ENCODE measurements at regions not wholly inside any gene's neighbourhood (a gene's known extent, or its start where the extent isn't known, plus 50 kb on each side); places are given as distances from the start of the nearest gene placed in this dataset.

GRCh38 chr6:142551274-142551811, 249.5 kb downstream of the ADGRG6 start:
- DNase-seq (ENCODE audit: low read depth): no peak
- TF ChIP-seq CTCF (IDR thresholded peaks at IDR 0.05; ENCODE audit: insufficient read depth, low read depth, low read length): no peak
- H3K4me3 ChIP-seq (ENCODE audit: low read depth, low read length): no peak overlapping the region

- no peak for TF ChIP-seq CTCF (IDR thresholded peaks at IDR 0.05; ENCODE audit: insufficient read depth, low read depth, low read length)
- no peak overlapping the region for H3K4me3 ChIP-seq (ENCODE audit: low read depth, low read length)
- no peak for DNase-seq (ENCODE audit: low read depth)
Measured at GRCh38 chr6:142558786-142559185, 257.0 kb downstream of the ADGRG6 start.

GRCh38 chr6:142561511-142562265, 259.9 kb downstream of the ADGRG6 start:
- DNase-seq (ENCODE audit: low read depth): no peak
- no peak for TF ChIP-seq CTCF (IDR thresholded peaks at IDR 0.05; ENCODE audit: insufficient read depth, low read depth, low read length)
- no peak overlapping the region for H3K4me3 ChIP-seq (ENCODE audit: low read depth, low read length)

GRCh38 chr6:142562865-142563264, 261.1 kb downstream of the ADGRG6 start:
- H3K4me3 ChIP-seq (ENCODE audit: low read depth, low read length): no peak overlapping the region
- no peak for DNase-seq (ENCODE audit: low read depth)
- TF ChIP-seq CTCF (IDR thresholded peaks at IDR 0.05; ENCODE audit: insufficient read depth, low read depth, low read length): no peak

- TF ChIP-seq CTCF (IDR thresholded peaks at IDR 0.05; ENCODE audit: insufficient read depth, low read depth, low read length): peak; percentile 95
- no peak overlapping the region for H3K4me3 ChIP-seq (ENCODE audit: low read depth, low read length)
- peak; percentile 62 for DNase-seq (ENCODE audit: low read depth)
Measured at GRCh38 chr6:142566628-142567396, 265.0 kb downstream of the ADGRG6 start.

- DNase-seq (ENCODE audit: low read depth): no peak
- TF ChIP-seq CTCF (IDR thresholded peaks at IDR 0.05; ENCODE audit: insufficient read depth, low read depth, low read length): no peak
- H3K4me3 ChIP-seq (ENCODE audit: low read depth, low read length): no peak overlapping the region
Measured at GRCh38 chr6:142567461-142567860, 265.7 kb downstream of the ADGRG6 start.
